Ovary (tissue), 3 donors: ENCODE measurements at regions not wholly inside any gene's neighbourhood (a gene's known extent, or its start where the extent isn't known, plus 50 kb on each side); places are given as distances from the start of the nearest gene placed in this dataset.

Experiments
- CTCF ChIP-seq, 3 donors: fragments of 450-650 bp in 2 of 3; fragments of 200-600 bp in 1 of 3; IDR thresholded peaks; one replicate each; pipeline versions ENCODE4 v1.5.1 to v1.8.0; 2016 to 2022; ENCODE audit warnings: antibody characterized with exemption in 3 of 3, mild to moderate bottlenecking in 1 of 3
- EP300 ChIP-seq: sonication (generic); formaldehyde crosslinking; IDR thresholded peaks from one replicate; pipeline ENCODE4 v1.6.1; 2017; ENCODE audit warnings: antibody characterized with exemption
- POLR2A ChIP-seq: fragments of 450-650 bp; IDR thresholded peaks from one replicate; pipeline ENCODE4 v1.6.1; 2017; ENCODE audit warnings: antibody characterized with exemption, mild to moderate bottlenecking, moderate library complexity
- donor health status: DM: no; HTN: no; CAD: no.

GRCh38 chr9:1117439-1117838 is 67.3 kb downstream of the DMRT2 start:
- TF ChIP-seq CTCF (IDR thresholded peaks at IDR 0.05) (no peak), POLR2A (no peak), EP300 (no peak)
